ENCODE measurements at regions not wholly inside any gene's neighbourhood (a gene's known extent, or its start where the extent isn't known, plus 50 kb on each side); places are given as distances from the start of the nearest gene placed in this dataset.
A peak's percentile ranks its signal among the peaks of the same experiment; 100 is the strongest.
"Not testable (repeated sequence)": the region's sequence is repeated elsewhere in the genome, so short reads cannot be mapped to it uniquely, and the experiment has no call there.

DNA sequence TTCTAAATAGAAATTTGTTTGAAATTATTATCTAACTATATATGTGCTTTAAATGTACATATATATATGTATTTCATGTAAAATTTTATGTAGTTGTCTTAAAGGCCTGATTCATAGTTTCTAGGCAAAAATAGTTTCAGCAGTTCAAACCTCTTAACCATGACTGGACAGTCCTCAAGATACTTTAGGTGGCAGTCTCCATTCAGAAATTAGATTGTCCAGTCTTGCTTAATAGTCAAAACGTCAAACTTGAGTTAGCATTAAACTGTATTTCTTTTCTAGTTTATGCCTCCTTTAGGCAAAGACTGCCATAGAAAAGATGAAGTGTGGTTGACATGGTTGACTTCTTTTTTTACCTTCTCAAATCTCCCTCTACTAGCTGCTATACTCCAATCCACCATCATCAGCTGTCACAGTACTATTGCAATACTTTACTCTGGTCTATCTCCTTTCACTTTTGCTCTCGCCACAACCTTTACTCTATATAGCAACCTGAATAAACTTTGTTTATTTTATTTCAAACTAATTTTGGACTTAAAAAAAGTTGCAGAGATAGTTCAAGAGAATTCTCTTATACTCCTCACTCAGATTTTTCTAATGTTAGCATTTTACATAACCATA lies 395.6 kb upstream of the DIPK2B start:
- no peaks in the 10 kb centered on the region for H3K27me3 ChIP-seq (ENCODE audit: control insufficient read depth, insufficient read depth, low read length)
- H3K4me3 ChIP-seq (ENCODE audit: low read length) = no peak overlapping the region
- no CpG with 5 or more reads among the region's 2 CpGs for WGBS (ENCODE audit: insufficient coverage, insufficient read length)
- DNase-seq (ENCODE audit: low read depth, low spot score) = no peak
- H3K9me3 ChIP-seq (ENCODE audit: control insufficient read depth, insufficient read depth, low read length) = no peaks in the 10 kb centered on the region
- H3K36me3 ChIP-seq (ENCODE audit: control insufficient read depth, insufficient read depth, low read length) = no peaks in the 10 kb centered on the region
- H3K27ac ChIP-seq (ENCODE audit: low read length) = no peak overlapping the region
- no peaks in the 10 kb centered on the region for H3K4me1 ChIP-seq (ENCODE audit: control insufficient read depth, insufficient read depth, low read length)

DNA sequence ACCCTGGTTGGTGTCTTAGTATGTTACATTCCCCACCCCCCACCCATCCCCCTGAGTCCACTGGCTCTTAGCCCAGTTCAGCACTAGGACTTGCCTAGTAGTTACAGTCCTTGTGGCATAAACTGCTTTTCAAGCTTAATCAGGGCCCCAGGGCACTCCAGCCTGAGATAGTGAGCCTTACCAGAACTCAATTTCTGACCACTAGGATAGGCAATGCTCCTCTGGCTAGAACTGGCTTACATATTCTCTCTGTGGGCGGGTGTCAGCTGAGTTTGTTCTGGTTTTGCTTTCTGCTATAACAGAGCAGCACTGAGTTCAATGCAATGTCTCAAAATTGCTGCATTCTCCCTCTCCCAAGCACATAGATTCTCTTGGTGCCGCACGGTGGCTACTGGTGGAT lies 391.4 kb upstream of the DIPK2B start:
- Histone ChIP-seq H3K4me1 (ENCODE audit: control insufficient read depth, insufficient read depth, low read length) (no peaks in the 10 kb centered on the region), H3K9me3 (ENCODE audit: control insufficient read depth, insufficient read depth, low read length) (no peaks in the 10 kb centered on the region), H3K36me3 (ENCODE audit: control insufficient read depth, insufficient read depth, low read length) (no peaks in the 10 kb centered on the region), H3K27me3 (ENCODE audit: control insufficient read depth, insufficient read depth, low read length) (no peaks in the 10 kb centered on the region), H3K27ac (ENCODE audit: low read length) (no peak overlapping the region), H3K4me3 (ENCODE audit: low read length) (no peak overlapping the region)
- no peak for DNase-seq (ENCODE audit: low read depth, low spot score)
- WGBS (ENCODE audit: insufficient coverage, insufficient read length) = no CpG with 5 or more reads among the region's 3 CpGs

DNA sequence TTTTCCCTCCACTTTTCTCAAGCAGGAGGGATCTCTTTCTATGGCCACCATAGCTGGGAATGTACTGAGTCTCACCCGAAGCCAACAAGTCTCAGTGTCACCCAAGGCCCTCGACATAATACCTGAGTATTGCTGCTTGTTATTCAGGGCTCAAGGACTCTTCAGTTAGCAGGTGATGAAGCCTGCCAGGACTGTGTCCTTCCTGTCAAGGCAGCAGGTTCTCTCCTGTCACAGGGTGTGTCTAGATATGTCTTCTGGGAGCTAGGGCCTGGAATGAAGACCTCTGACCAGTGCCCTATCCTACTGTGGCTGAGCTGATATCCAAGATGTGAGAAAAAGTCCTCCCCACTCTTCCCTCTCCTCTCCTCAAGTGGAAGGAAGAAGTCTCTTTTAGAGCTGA lies 391.0 kb upstream of the DIPK2B start:
- H3K4me3 ChIP-seq (ENCODE audit: low read length) = no peak overlapping the region
- no CpG with 5 or more reads among the region's 2 CpGs for WGBS (ENCODE audit: insufficient coverage, insufficient read length)
- no peak for DNase-seq (ENCODE audit: low read depth, low spot score)
- H3K4me1 ChIP-seq (ENCODE audit: control insufficient read depth, insufficient read depth, low read length) = no peaks in the 10 kb centered on the region
- H3K9me3 ChIP-seq (ENCODE audit: control insufficient read depth, insufficient read depth, low read length) = no peaks in the 10 kb centered on the region
- no peak overlapping the region for H3K27ac ChIP-seq (ENCODE audit: low read length)
- H3K36me3 ChIP-seq (ENCODE audit: control insufficient read depth, insufficient read depth, low read length) = no peaks in the 10 kb centered on the region
- no peaks in the 10 kb centered on the region for H3K27me3 ChIP-seq (ENCODE audit: control insufficient read depth, insufficient read depth, low read length)

DNA sequence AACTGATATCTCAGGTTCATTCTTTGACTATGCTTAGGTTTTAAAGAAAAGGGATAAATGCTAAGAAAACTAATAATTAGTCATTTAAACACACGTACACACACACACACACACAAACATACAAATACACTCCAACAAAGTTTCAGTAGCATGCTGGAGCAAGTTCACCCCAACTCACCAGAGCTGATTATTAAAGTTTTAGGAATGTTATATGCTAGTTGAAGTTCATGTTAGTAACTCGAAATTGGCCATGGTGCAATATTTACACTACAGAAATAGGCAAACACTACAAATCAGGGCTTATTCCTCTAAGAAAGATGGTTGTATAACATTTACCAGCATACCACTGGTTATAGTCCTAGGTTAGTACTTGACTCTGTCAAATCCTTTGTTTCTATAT lies 384.0 kb upstream of the DIPK2B start:
- Histone ChIP-seq H3K4me3 (ENCODE audit: low read length) (no peak overlapping the region), H3K36me3 (ENCODE audit: control insufficient read depth, insufficient read depth, low read length) (no peaks in the 10 kb centered on the region), H3K4me1 (ENCODE audit: control insufficient read depth, insufficient read depth, low read length) (no peaks in the 10 kb centered on the region), H3K27me3 (ENCODE audit: control insufficient read depth, insufficient read depth, low read length) (no peaks in the 10 kb centered on the region), H3K9me3 (ENCODE audit: control insufficient read depth, insufficient read depth, low read length) (no peaks in the 10 kb centered on the region), H3K27ac (ENCODE audit: low read length) (no peak overlapping the region)
- DNase-seq (ENCODE audit: low read depth, low spot score) = no peak
- WGBS (ENCODE audit: insufficient coverage, insufficient read length) = no CpG with 5 or more reads among the region's 2 CpGs

DNA sequence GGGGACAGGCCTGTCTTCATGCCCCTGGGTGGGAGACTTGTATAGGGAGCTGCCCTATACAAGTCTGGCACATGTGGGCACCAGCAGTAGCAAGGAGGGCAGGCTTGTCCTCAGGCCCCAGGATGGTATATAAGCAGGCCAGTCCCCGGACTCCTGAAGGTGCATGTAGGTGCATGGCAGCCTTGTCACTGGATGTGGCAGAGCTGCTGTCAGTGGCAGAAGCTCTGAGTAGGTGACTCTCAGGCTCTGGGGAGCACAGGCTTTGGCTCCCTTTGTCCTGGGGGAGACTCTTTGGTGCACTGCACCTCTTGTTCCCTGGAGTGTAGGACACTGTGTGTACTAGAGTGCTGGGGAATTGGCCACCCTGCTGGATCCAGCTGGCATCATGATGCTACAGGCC lies 376.7 kb upstream of the DIPK2B start:
- WGBS (ENCODE audit: insufficient coverage, insufficient read length) = no CpG with 5 or more reads among the region's 1 CpG
- no peaks in the 10 kb centered on the region for H3K36me3 ChIP-seq (ENCODE audit: control insufficient read depth, insufficient read depth, low read length)

DNA sequence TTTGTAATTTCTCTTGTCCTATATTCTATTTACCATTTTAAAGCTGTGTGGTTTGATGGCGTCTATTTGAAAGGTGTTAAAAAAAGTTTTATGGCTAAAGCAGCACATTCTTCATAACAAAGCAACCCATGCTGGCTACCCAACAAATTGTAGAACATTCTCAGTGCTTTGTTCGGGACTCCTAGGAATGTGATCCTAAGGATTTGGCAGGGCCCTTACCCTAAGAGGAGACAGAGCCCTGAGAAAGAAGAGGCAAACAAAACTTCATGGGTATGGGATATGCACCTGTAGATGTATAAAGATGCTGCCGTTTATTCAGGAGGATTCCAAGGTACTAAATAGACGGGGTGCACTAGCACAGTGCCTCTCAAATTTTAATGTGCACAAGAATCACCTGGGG lies 370.8 kb upstream of the DIPK2B start:
- DNase-seq (ENCODE audit: low read depth, low spot score) = peak; percentile 1
- no CpG with 5 or more reads among the region's 4 CpGs for WGBS (ENCODE audit: insufficient coverage, insufficient read length)
- H3K9me3 ChIP-seq (ENCODE audit: control insufficient read depth, insufficient read depth, low read length) = no peaks in the 10 kb centered on the region
- no peak overlapping the region for H3K4me3 ChIP-seq (ENCODE audit: low read length)
- no peak overlapping the region for H3K27ac ChIP-seq (ENCODE audit: low read length)
- no peaks in the 10 kb centered on the region for H3K4me1 ChIP-seq (ENCODE audit: control insufficient read depth, insufficient read depth, low read length)
- H3K36me3 ChIP-seq (ENCODE audit: control insufficient read depth, insufficient read depth, low read length) = no peaks in the 10 kb centered on the region
- no peaks in the 10 kb centered on the region for H3K27me3 ChIP-seq (ENCODE audit: control insufficient read depth, insufficient read depth, low read length)

More for the DNA sequence above, 376.7 kb upstream of the DIPK2B start:
- Histone ChIP-seq H3K4me1 (ENCODE audit: control insufficient read depth, insufficient read depth, low read length) (no peaks in the 10 kb centered on the region), H3K4me3 (ENCODE audit: low read length) (no peak overlapping the region), H3K27ac (ENCODE audit: low read length) (no peak overlapping the region), H3K9me3 (ENCODE audit: control insufficient read depth, insufficient read depth, low read length) (no peaks in the 10 kb centered on the region), H3K27me3 (ENCODE audit: control insufficient read depth, insufficient read depth, low read length) (no peaks in the 10 kb centered on the region)
- no peak for DNase-seq (ENCODE audit: low read depth, low spot score)

DNA sequence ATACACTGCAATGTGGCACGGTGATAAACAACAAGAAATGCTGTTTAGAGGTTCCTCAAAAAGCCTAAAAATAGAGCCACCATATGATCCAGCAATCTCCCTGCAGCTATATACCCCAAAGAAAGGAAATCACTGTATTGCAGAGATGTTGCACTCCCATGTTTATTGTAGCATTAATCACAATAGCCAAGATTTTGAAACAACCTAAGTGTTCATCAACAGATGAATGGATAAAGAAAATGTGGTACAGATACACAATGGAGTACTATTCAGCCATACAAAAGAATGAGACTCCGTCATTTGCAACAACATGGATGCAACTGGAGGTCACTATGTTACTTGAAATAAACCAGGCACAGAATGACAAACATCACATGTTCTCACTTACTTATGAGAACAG lies 365.8 kb upstream of the DIPK2B start:
- WGBS (ENCODE audit: insufficient coverage, insufficient read length) = no CpG with 5 or more reads among the region's 2 CpGs
- Histone ChIP-seq H3K4me1 (ENCODE audit: control insufficient read depth, insufficient read depth, low read length) (no peaks in the 10 kb centered on the region), H3K4me3 (ENCODE audit: low read length) (no peak overlapping the region), H3K27ac (ENCODE audit: low read length) (no peak overlapping the region), H3K9me3 (ENCODE audit: control insufficient read depth, insufficient read depth, low read length) (no peaks in the 10 kb centered on the region), H3K36me3 (ENCODE audit: control insufficient read depth, insufficient read depth, low read length) (no peaks in the 10 kb centered on the region), H3K27me3 (ENCODE audit: control insufficient read depth, insufficient read depth, low read length) (no peaks in the 10 kb centered on the region)
- DNase-seq (ENCODE audit: low read depth, low spot score) = no peak

DNA sequence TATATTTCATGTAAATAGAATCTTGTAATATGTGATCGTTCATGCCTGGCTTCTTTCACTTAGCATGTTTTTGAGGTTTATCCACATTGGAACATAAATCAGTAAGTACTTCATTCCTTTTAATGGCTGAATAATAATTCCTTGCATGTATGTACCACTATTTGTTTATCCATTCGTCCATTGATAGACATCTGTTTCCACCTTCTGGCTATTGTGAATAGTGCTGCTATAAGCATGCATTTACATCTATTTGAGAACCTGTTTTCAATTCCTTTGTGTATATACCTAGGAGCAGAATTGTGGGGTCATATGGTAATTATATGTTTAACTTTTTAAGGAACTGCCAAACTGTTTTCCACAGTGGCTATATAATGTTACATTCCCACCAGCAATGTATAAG lies 356.7 kb upstream of the DIPK2B start:
- no peaks in the 10 kb centered on the region for H3K27me3 ChIP-seq (ENCODE audit: control insufficient read depth, insufficient read depth, low read length)
- no peak for DNase-seq (ENCODE audit: low read depth, low spot score)
- H3K27ac ChIP-seq (ENCODE audit: low read length) = no peak overlapping the region
- no peaks in the 10 kb centered on the region for H3K4me1 ChIP-seq (ENCODE audit: control insufficient read depth, insufficient read depth, low read length)
- H3K9me3 ChIP-seq (ENCODE audit: control insufficient read depth, insufficient read depth, low read length) = no peaks in the 10 kb centered on the region
- H3K36me3 ChIP-seq (ENCODE audit: control insufficient read depth, insufficient read depth, low read length) = no peaks in the 10 kb centered on the region
- no peak overlapping the region for H3K4me3 ChIP-seq (ENCODE audit: low read length)
- no CpG with 5 or more reads among the region's 2 CpGs for WGBS (ENCODE audit: insufficient coverage, insufficient read length)

DNA sequence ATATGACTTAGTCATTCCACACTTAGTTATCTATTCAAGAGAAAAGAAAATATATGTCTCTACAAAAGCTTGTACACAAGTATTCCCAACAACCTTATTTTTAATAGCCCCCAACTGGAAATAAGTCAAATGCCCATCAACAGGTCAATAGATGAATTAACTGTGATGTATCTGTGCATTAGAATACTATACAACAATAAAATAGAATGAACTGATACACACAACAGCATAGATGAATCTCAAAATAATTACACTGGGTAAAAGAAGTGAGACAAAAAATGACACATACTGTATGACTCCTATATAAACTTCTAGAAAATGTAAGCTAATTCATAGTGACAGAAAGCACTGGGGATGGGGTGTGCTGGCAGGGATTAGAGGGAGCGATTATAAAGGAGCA lies 354.1 kb upstream of the DIPK2B start:
- H3K36me3 ChIP-seq (ENCODE audit: control insufficient read depth, insufficient read depth, low read length) = no peaks in the 10 kb centered on the region
- DNase-seq (ENCODE audit: low read depth, low spot score) = no peak

DNA sequence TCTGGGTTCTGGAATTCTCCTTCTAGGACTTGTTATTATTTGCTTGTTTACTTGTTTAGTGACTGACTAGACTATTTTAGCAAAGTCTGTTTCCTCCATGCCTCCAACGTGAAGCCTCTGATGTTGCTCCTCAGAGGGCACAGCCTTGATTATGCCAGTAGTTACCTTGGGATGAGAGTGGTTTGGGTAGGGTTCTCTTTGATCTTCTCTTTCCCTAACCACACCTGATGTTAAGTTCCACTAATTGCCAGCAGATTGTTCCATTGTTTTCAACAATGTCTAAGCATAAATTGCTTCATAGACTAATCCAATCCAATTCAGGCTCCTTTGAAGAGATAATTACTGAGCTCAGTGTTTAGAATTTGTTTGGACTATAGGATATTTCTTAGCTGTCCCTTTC lies 352.7 kb upstream of the DIPK2B start:
- no CpG with 5 or more reads among the region's 1 CpG for WGBS (ENCODE audit: insufficient coverage, insufficient read length)
- H3K36me3 ChIP-seq (ENCODE audit: control insufficient read depth, insufficient read depth, low read length) = no peaks in the 10 kb centered on the region
- no peaks in the 10 kb centered on the region for H3K27me3 ChIP-seq (ENCODE audit: control insufficient read depth, insufficient read depth, low read length)
- no peak overlapping the region for H3K27ac ChIP-seq (ENCODE audit: low read length)
- no peaks in the 10 kb centered on the region for H3K9me3 ChIP-seq (ENCODE audit: control insufficient read depth, insufficient read depth, low read length)
- no peaks in the 10 kb centered on the region for H3K4me1 ChIP-seq (ENCODE audit: control insufficient read depth, insufficient read depth, low read length)
- no peak for DNase-seq (ENCODE audit: low read depth, low spot score)
- H3K4me3 ChIP-seq (ENCODE audit: low read length) = no peak overlapping the region

More for the DNA sequence above, 354.1 kb upstream of the DIPK2B start:
- no peaks in the 10 kb centered on the region for H3K4me1 ChIP-seq (ENCODE audit: control insufficient read depth, insufficient read depth, low read length)
- no peak overlapping the region for H3K4me3 ChIP-seq (ENCODE audit: low read length)
- no peaks in the 10 kb centered on the region for H3K27me3 ChIP-seq (ENCODE audit: control insufficient read depth, insufficient read depth, low read length)
- H3K27ac ChIP-seq (ENCODE audit: low read length) = no peak overlapping the region
- no peaks in the 10 kb centered on the region for H3K9me3 ChIP-seq (ENCODE audit: control insufficient read depth, insufficient read depth, low read length)
- WGBS (ENCODE audit: insufficient coverage, insufficient read length) = no CpG with 5 or more reads among the region's 1 CpG

DNA sequence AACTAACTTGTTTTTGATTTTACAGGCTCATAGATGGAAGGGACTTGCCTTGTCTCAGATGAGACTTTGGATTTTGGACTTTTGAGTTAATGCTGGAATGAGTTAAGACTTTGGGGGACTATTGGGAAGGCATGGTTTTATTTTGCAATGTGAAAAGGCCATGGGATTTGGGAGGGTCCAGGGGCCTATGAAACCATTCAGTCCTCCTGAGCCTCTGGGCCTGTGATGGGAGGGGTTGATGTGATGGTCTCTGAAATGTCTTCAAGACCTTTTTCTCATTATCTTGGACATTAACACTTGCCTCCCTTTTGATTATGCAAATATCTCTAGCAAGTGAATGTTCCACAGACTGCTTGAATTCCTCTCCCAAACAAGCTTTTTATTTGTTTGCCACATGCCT lies 346.0 kb upstream of the DIPK2B start:
- not testable (repeated sequence) for H3K4me3 ChIP-seq (ENCODE audit: low read length); DNase-seq (ENCODE audit: low read depth, low spot score); H3K36me3 ChIP-seq (ENCODE audit: control insufficient read depth, insufficient read depth, low read length); H3K4me1 ChIP-seq (ENCODE audit: control insufficient read depth, insufficient read depth, low read length); H3K27me3 ChIP-seq (ENCODE audit: control insufficient read depth, insufficient read depth, low read length); H3K9me3 ChIP-seq (ENCODE audit: control insufficient read depth, insufficient read depth, low read length); H3K27ac ChIP-seq (ENCODE audit: low read length)
